HG03460 (cell line): ENCODE measurements at regions not wholly inside any gene's neighbourhood (a gene's known extent, or its start where the extent isn't known, plus 50 kb on each side); places are given as distances from the start of the nearest gene placed in this dataset.

Experiments used
- ATAC-seq: cut with Tn5 transposase; IDR thresholded peaks from one replicate; pipeline ENCODE4 v1.9.1; 2021; ENCODE audit not compliant: unreplicated experiment

DNA sequence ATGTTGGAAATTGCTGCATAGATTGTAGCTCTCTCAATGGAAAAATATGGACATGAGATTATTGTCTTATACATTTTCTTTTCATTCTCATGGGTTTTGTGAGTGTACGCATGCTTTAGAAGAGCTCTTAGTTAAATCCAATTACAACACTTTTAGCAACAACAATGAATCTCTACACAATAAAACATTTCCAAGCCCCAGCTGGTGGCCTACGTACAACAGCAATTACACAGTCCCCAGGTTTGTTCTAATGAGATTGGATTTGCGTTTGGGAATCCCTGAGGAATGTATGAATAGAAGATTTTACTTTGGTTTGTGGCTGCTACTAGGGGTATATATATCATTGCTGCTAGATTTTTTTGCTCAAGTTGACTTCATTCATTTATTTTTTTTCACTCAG is 98.6 kb downstream of the FHDC1 start:
- ATAC-seq, result no peak

DNA sequence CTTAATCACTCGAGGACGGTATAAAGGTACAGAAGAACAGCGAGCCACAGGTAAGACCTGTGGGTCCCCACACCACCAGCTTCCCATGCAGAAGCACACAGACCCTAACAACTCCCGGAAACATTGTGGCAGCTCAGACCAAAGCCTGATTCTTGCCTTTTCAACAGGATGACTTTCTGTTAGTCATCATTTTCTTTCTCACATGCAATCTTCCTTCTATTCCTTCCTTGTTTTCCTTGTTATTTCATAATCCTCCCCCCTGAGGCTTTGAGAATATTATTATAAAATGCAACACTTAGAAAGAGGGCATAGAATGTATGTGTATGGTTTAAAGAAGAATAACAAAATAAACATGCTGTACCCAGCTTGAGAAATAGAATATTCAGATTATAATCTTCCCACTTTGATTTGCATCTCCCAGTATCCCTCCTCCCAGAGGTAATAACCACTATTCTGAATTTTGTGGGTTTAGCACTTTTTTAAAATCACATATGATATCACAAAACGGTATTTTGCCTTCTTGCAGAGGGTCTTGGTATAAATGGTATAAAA is 100.9 kb downstream of the FHDC1 start:
- no peak for ATAC-seq

DNA sequence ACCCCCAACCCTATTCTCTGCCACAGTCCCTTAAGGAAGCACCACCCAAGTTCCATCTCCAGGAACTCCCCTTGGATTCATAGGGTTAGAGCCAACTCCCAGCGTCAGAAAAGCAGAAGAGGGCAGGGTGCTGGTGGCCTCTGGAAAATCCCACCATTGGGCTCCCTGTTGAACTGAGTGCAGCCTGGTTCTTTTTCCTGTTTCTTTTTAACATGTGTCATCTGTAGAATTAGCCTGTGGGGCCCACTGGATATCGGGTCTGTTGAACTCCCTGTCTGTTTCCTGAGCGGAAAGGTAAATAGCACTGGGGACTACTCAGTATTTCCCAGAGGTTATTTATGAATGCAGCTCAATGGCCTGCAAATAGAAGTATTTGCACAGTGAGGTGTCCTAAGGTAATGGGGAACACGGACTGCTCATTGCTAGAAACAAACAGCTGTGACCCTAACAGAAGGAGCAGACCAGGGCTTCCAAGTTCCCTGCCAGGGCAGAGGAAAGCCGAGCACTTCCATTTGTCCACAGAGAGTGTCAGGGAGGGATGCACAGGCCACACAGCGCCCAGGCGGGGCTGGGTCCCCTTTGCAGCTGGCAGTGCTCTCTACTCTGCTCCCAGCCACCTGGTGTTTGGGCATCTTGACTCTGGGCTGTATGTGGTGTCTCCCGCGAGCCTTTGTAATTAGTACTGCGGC is 102.6 kb downstream of the FHDC1 start:
- no peak for ATAC-seq

DNA sequence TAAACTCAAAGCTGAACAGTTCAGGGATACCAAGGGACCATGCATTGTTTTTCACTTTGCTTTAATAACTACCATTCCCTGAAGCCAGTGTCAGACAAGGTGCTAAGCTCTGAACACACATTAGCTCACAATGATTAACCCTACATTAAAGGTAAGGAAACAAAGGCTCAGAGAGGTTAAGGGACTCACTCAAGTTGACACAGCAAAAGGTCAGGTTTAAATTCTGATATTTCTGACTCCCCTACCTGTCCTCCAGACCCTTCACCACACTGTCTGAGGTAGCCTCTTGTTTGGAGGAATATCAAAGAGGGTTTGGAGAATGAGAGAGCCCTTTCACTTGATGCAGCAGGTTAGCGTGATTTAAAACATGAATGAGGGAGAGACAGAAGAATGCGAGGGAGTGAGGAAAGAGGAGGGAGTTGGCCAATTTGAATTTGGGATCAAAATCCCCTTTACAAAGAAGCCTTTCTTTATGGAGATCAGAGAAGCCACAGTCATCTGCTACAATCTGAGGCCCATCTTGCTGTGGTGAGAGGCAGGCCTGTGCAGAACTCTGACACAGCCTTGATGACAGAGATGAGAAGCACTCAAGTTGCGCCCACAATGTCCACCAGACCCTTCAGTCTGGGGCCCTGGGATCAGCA is 103.5 kb downstream of the FHDC1 start:
- ATAC-seq, result no peak

DNA sequence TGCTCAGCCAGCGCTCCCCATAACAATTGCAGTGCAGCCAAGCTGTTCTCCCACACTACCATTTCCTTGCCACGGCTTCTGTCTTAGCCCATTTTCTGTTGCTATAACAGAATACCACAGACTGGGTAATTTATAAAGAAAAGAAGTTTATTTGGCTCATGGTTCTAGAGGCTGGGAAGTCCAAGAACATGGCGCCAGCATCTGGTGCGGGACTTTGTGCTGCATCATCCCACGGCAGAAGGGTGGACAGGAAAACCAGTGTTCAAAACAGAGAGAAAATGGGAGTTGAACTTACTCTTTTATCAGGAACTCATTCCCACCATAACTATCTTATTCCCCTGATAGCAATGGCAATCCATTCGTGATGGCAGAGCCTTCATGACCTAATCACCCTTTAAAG is 104.6 kb downstream of the FHDC1 start:
- ATAC-seq, result no peak

DNA sequence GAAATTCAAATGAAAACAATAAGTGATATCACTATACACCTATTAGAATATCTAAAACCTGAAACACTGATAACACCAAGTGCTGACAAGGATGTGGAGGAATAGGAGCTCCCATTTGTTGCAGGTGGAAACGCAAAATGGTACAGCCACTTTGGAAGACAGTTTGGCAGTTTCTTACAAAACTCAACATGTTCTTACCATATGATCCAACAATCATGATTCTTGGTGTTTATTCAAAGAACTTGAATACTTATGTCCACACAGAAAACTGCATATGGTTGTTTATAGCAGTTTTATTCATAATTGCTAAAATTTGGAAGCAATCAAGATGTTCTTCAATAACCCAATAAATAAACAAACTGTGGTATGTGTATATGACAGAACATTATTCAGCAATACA is 107.9 kb downstream of the FHDC1 start:
- ATAC-seq, result no peak

DNA sequence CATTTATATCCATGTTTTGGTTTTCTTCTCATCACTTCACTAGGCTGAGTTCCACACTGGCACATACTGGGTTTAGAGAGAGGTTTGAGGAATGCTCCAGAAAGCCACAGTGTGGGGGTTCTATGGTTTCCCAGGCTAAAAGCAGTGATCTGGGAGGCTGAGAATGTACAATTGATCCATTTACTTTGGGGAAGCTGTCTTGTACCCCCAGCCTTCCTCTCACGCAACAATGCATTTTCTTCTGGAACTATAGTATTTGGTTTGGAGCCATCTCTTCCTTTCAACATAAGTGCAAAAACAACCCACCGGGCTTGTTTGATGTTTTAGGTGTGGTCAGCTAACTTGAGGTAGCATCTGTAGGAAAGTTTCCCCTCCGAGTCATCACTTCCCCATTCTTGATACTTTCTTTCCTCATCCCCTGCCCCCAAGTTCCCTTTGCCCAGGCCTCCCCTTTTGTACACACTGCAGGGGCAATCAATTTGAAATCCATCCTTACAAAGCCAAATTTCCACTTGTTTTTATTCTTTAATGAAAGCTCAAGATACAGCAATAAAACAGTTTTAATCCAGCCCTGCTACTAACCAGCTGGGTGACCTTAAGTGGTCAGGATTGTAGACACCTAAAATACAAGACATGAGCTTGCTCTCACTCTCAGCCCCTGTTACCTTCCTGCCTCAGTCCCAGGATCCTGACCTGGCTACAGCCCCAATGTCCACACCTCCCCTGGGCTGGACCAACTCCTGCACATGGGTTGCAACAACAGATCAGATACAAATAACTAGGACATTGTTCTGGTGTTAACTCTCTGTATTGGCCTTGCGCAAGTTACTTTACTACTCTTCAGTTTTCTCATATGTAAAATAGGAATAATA is 109.2 kb downstream of the FHDC1 start:
- ATAC-seq, result no peak

DNA sequence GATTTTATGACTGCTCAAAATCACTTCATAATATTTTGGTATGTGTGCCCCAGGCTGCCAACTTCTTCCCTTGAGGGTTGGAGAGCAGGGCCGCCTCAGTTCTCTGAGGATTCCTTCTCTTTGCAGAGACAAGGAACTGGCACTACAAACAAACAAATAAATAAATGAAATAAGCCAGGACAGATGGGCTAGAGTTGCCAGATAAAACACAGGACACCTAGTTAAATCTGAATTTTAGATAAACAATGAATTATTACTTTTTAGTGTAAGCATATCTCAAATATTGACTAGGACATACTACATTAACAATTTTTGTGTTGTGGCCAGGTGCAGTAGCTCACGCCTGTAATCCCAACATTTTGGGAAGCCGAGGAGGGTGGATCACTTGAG is 122.5 kb downstream of the FHDC1 start:
- ATAC-seq, result no peak

DNA sequence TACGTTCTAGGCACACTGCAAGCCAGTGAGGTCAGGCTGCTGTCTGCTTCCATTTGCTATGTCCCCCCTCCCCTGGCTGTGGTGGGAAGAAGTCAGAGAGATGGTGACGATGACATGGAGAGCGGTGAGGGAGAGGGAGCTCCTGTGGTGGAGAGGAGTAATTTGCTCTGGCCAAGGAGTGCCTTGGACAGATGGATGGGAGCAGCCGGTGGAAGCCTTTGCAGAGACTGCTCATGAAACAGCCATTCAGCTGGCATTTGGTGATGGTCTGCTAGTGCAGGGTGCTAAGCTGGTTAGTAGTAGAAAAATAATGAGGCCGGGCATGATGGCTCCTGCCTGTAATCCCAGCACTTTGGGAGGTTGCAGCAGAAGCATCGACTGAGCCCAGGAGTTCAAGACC is 124.1 kb downstream of the FHDC1 start:
- ATAC-seq, result no peak

DNA sequence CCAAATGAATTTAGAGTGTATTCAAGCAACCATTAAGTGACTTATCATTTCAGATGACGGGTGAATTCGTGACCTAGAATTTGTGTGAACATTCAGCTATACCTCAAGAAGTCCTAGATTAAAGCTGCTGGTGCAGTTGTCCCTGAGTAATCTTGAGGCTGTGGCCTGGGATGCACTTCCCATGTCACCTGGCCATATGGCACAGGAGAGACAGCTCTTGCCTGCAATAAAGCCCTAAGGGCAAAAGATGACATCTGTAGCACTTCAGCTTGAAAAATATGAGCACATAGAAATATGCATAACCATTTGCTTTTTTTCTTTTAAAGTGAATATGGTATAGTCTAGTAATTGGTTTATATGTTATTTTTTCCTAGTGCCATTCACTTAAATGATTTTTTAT is 125.8 kb downstream of the FHDC1 start:
- no peak for ATAC-seq

DNA sequence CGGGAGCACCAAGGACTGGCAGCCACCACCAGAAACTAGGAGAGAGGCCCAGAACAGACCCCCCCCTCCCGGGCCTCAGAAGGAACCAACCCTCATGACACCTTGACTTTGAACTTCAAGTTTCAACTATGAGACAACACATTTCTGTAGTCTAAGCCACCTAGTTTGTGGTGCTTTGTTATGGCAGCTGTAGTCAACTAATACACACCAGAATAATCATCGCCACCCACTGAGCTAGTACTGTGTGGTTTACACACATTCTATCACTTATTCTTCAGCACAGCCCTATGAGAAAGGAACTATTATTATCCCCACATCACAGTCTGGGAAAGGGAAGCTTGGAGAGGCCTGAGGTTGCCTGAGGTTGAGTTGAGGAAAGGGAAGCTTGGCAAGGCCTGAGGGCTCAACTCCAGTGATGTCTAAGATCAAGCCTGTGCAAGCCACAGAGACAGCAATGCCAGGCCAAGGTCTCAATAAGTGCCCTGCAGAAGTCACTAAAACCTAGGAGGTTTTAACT is 126.6 kb downstream of the FHDC1 start:
- ATAC-seq, result no peak

DNA sequence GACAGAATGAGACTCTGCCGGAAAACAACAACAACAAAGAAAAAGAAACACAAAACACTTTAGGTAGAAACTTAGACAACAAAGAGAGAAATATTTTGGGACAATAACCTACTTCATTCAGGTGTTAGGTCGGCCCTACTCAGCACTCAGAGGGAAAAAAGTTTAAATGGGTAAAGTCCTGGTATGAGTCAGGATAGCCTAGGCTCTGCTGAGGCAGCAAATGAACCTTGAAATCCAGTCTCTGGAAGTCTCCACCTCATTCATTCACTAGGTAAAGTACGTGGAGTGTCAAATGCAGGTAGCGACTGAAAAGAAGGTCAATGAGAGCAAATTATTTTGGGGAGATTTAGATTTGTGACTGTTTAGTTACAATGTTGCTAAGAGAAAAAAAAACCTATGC is 127.4 kb downstream of the FHDC1 start:
- ATAC-seq, result no peak

DNA sequence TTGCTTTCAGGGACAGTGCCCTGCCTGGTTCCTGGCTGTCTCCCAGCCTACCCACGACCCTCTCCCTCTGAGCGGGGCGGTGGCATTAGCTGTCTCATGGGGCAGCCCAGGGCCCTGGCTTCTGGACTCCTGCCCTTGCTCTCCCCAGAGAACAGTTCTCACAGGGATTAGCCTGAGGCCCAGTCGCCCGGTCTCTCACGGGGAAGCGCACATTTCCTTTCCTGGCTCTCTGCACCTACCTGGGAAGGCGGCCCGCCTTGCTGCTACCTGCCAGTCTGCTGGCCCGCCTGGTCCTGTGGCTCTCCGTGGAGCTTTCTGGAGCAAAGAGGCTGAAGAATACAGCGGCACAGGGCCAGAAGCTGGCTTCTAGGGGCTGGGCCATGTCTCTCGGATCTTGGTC is 128.4 kb downstream of the FHDC1 start:
- no peak for ATAC-seq

DNA sequence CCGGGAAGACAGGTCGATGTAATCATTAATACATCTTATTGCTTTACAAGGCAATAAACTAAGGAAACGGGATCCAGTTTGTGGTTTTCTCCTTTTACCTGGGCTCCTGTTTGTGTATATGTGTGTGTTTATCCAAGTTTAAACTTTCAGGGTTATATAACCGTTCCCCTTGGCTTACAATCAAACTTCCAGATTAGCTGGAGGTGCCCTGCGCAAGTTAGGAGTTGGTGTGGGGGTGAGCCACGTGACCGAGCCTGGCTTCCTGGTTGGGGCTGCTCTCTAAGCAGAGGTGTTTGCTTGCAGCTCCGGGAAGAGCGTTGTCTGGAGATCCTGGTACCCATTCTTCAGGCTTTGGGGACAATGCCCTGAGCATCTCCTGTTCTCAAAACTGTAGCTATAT is 129.2 kb downstream of the FHDC1 start:
- no peak for ATAC-seq

DNA sequence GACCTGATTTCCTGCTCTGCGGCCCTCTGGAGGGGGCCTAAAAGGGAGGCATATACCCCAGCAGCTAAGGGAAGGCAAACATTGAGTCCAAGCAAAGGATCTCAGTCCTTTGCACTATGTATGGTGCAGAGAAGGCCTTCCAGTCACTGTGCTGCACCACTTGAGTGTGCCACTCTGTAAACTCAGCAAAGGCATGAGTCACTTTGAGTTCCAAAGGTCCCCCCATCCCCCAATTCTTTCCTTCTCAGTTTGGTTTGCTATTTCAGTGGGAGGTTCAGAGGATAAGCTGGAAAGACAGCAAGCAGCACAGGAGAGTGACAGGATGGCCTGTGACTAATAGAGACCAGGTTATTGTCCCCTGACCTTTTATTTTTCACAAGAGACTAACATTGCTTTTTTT is 131.3 kb downstream of the FHDC1 start:
- no peak for ATAC-seq

DNA sequence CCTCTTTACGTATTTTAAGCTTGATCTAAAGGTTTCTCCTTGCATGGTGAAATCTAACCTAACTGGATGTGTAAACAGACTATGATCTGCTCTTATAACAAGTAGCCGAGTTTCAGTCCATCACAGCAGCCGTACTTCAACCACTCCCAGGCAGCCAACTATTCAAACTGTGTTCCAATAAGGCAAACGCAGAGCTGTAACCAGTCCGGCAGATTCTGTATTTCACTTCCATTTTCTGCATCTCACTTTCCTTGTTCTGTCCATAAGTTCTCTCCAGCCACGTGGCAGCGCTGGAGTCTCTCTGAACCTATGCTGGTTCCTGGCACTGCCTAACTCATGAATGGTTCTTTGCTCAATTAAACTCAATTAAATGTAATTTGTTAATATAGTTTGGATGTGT is 132.6 kb downstream of the FHDC1 start:
- ATAC-seq, result no peak

DNA sequence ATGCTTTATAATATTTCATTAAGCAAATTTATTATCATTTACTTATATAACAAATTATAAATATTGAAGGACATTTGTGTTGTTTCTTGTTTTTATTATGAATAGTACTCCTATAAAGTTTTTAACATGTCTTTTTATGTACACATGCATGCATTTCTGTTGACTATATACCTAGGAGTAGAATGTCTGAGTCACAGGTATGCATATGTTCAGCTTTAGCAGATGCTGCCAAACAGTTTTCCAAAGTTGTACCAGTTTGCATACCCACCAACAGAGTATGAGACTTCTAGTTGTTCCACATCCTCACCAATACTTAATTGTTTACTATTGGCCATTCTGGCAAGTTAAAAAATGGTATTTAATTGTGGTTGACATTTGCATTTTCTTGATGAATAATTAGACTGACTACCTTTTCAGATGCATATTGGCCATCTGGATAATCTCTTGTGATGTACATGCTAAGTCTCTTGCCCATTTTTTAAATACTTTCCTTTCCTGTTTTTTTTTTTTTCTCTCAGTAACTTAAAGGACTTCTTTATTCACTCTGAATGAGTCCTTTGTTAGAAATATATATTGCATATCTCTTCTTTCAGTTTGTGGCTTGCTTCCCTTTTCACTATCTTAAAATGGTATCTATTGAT is 132.2 kb upstream of the TRIM2 start:
- ATAC-seq, result no peak

DNA sequence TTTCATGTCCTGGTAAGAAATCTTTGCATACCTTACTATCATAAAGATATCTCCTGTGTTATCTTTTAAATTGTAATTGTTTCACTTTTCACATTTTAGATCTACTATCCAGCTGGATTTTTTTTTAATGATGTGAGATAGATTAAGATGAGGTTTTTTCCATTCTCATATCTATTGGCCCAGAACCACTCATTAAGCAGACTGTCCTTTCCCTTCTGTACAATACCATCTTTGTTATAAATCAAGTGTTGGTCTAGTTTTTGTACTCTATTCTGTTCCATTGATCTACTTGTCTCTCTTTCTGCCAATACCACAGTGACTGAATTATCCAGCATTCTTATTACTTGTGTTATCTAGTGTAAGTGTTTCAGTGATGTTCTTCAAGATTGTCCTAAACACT is 131.6 kb upstream of the TRIM2 start:
- no peak for ATAC-seq

DNA sequence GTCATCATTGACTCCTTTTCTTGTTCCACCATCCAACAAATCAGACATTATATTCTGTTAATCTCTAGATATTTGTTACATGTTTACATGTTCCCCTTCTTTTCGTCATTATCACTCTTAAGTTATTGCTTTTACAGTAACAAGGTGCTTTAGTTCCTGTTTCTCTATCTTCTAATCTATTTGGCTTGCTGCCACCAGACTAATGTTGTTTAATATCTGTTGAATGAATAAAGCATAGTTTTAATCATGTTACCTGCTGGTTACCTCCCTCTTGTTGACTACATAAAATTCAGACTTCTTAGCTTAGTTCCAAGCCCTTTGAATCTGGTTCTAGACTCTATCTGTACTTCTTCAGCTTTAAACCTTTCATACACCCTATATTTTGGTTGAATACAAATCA is 129.8 kb upstream of the TRIM2 start:
- no peak for ATAC-seq

DNA sequence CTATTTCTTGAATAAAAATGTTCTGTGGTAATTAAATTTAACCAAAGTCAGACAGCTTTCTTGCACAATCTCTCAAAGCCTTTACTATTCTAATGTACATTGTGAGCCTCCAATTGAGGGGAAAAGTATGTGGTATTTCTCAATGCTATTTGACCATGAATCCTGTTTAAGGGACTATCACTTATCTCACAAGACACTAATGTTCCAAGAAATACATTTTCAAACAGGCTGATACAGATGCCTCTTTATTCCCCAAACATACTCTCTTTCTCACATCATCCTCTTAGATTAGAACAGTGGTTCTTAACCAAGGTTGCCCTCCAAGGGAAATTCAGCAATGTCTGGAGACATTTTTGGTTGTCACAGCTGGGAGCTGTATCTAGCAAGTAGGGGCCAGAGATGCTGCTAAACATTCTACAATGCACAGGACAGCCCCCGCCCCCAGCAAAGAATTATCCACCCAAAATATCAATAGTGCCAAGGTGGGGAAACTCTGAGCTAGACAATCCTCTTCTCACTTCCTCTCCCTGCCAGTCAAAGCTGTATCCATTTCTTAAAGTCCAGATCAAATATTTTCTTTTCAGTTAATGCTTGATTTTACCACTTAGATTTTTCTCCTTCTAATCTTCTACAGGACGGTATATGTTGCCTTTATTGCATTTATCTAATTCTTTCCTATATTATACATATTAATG is 129.2 kb upstream of the TRIM2 start:
- no peak for ATAC-seq
